ENCODE measurements at regions not wholly inside any gene's neighbourhood (a gene's known extent, or its start where the extent isn't known, plus 50 kb on each side); places are given as distances from the start of the nearest gene placed in this dataset.
"Not testable (repeated sequence)": the region's sequence is repeated elsewhere in the genome, so short reads cannot be mapped to it uniquely, and the experiment has no call there.

DNA sequence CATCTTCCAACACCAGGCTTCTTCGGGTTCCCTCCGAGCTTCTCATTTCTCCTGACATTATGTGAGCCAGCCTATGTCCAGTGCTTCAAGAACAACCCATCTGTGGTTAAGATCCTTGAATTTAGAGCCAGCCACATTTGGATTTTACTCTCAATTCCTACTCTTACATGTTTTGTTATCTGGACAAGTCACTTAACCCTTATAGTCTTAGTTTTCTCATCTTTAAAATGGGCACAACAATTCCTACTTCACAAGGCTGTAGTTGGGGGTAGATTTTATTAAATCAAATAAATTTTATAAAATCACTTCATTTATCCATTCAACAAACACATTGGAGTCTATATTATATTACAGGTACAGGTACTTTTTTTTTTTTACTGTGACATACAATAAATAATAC lies 105.5 kb upstream of the SLC38A2 start:
- intact Hi-C loops (cut with micrococcal nuclease): no loop called here
- no peak overlapping the region for H3K27ac Mint-ChIP-seq

GRCh38 chr12:46477541-46477940 lies 105.0 kb upstream of the SLC38A2 start:
- H3K27me3 Mint-ChIP-seq (ENCODE audit: low read depth): no peaks in the 10 kb centered on the region
- H3K9me3 Mint-ChIP-seq: no peaks in the 10 kb centered on the region
- no peak for DNase-seq (ENCODE audit: low spot score)
- intact Hi-C loops (cut with micrococcal nuclease): no loop called here
- peaks cover 24% of the 10 kb centered on the region for H3K4me1 Mint-ChIP-seq (ENCODE audit: low read depth)
- no peak overlapping the region for H3K27ac Mint-ChIP-seq
- H3K36me3 Mint-ChIP-seq (ENCODE audit: low read depth): peaks cover 44% of the 10 kb centered on the region
- H3K4me3 Mint-ChIP-seq (ENCODE audit: low read depth): no peak overlapping the region

More for the DNA sequence above, 105.5 kb upstream of the SLC38A2 start:
- DNase-seq (ENCODE audit: low spot score): no peak
- Mint-ChIP-seq H3K36me3 (ENCODE audit: low read depth) (peaks cover 44% of the 10 kb centered on the region), H3K27me3 (ENCODE audit: low read depth) (no peaks in the 10 kb centered on the region), H3K9me3 (no peaks in the 10 kb centered on the region), H3K4me1 (ENCODE audit: low read depth) (peaks cover 24% of the 10 kb centered on the region), H3K4me3 (ENCODE audit: low read depth) (no peak overlapping the region)

- Mint-ChIP-seq H3K4me1 (ENCODE audit: low read depth) (peaks cover 34% of the 10 kb centered on the region), H3K27ac (no peak overlapping the region), H3K9me3 (no peaks in the 10 kb centered on the region), H3K4me3 (ENCODE audit: low read depth) (no peak overlapping the region), H3K36me3 (ENCODE audit: low read depth) (peaks cover 34% of the 10 kb centered on the region), H3K27me3 (ENCODE audit: low read depth) (no peaks in the 10 kb centered on the region)
- intact Hi-C loops (cut with micrococcal nuclease): no loop called here
- DNase-seq (ENCODE audit: low spot score): no peak
Observed at GRCh38 chr12:46475972-46476645, 103.5 kb upstream of the SLC38A2 start.

DNA sequence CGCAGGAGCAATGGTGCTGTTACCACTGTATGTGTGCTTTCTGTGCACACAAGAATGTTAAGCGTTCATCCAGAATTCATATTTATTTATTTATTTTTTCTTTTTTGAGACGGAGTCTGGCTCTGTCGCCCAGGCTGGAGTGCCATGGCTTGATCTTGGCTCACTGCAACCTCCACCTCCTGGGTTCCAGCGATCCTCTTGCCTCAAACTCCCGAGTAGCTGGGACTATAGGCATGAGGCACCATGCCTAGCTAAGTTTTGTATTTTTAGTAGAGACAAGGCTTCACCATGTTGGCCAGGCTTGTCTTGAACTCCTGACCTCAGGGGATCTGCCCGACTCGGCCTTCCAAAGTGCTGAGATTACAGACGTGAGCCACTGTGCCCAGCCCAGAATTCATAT lies 101.8 kb upstream of the SLC38A2 start:
- H3K27me3 Mint-ChIP-seq (ENCODE audit: low read depth); H3K9me3 Mint-ChIP-seq; H3K27ac Mint-ChIP-seq; H3K4me3 Mint-ChIP-seq (ENCODE audit: low read depth); DNase-seq (ENCODE audit: low spot score): not testable (repeated sequence)
- Mint-ChIP-seq H3K4me1 (ENCODE audit: low read depth) (peaks cover 45% of the 10 kb centered on the region), H3K36me3 (ENCODE audit: low read depth) (peaks cover 21% of the 10 kb centered on the region)
- intact Hi-C loops (cut with micrococcal nuclease): loop anchor here (5.0 kb wide), 2 partner anchors 188 to 257 kb away; no protein-coding TSS in a partner anchor

DNA sequence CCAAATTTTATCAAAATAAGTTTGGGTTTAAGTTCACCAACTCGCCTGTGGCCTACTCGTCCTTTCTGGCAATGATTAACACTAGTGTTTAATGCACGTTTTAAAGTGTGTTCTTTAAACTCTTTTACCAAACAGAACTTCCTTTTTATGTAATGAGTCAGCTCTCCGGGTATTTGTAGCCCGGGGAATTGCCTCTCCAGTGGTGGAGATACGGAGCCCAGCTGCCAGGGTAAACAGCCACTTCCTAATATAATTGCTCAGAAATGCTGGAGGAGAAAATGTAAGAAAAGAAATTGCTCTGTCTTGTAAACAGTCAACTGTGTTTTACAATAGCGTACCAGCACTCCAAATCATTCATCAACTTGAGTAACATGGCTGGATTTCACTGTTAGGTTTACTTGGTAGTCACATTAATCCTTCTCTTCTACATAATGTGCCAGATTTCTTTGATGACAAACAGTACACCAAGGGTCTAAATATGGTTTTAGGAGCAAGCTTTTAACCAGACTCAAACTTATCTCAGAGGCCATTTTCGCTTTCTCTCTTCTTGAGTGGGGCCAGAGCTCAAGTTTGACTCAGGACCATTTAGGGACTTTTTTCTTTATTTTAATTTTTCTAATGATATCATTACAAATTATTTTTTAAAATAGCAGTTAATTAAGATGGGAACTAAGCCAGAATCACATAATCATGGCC lies 101.2 kb upstream of the SLC38A2 start:
- intact Hi-C loops (cut with micrococcal nuclease): loop anchor here (5.0 kb wide), 2 partner anchors 189 to 256 kb away; no protein-coding TSS in a partner anchor
- H3K27ac Mint-ChIP-seq: peak overlapping the region; percentile 80
- H3K4me3 Mint-ChIP-seq (ENCODE audit: low read depth): peak overlapping the region; percentile 33
- H3K9me3 Mint-ChIP-seq: no peaks in the 10 kb centered on the region
- H3K36me3 Mint-ChIP-seq (ENCODE audit: low read depth): peaks cover 16% of the 10 kb centered on the region
- no peak for DNase-seq (ENCODE audit: low spot score)
- peaks cover 44% of the 10 kb centered on the region for H3K4me1 Mint-ChIP-seq (ENCODE audit: low read depth)
- no peaks in the 10 kb centered on the region for H3K27me3 Mint-ChIP-seq (ENCODE audit: low read depth)

- peak overlapping the region; percentile 80 for H3K27ac Mint-ChIP-seq
- intact Hi-C loops (cut with micrococcal nuclease): loop anchor here (5.0 kb wide), 2 partner anchors 189 to 256 kb away; no protein-coding TSS in a partner anchor
- H3K4me3 Mint-ChIP-seq (ENCODE audit: low read depth): peak overlapping the region; percentile 33
- DNase-seq (ENCODE audit: low spot score): no peak
- H3K36me3 Mint-ChIP-seq (ENCODE audit: low read depth): peaks cover 14% of the 10 kb centered on the region
- no peaks in the 10 kb centered on the region for H3K27me3 Mint-ChIP-seq (ENCODE audit: low read depth)
- no peaks in the 10 kb centered on the region for H3K9me3 Mint-ChIP-seq
- H3K4me1 Mint-ChIP-seq (ENCODE audit: low read depth): peaks cover 42% of the 10 kb centered on the region
Observed at GRCh38 chr12:46472893-46473633, 100.5 kb upstream of the SLC38A2 start.

- intact Hi-C loops (cut with micrococcal nuclease): loop anchor here (5.0 kb wide), 2 partner anchors 190 to 255 kb away; no protein-coding TSS in a partner anchor
- Mint-ChIP-seq H3K4me1 (ENCODE audit: low read depth) (peaks cover 34% of the 10 kb centered on the region), H3K36me3 (ENCODE audit: low read depth) (peaks cover 7% of the 10 kb centered on the region), H3K27me3 (ENCODE audit: low read depth) (no peaks in the 10 kb centered on the region), H3K27ac (no peak overlapping the region), H3K9me3 (no peaks in the 10 kb centered on the region), H3K4me3 (ENCODE audit: low read depth) (no peak overlapping the region)
- no peak for DNase-seq (ENCODE audit: low spot score)
Observed at GRCh38 chr12:46472144-46472705, 99.7 kb upstream of the SLC38A2 start.

DNA sequence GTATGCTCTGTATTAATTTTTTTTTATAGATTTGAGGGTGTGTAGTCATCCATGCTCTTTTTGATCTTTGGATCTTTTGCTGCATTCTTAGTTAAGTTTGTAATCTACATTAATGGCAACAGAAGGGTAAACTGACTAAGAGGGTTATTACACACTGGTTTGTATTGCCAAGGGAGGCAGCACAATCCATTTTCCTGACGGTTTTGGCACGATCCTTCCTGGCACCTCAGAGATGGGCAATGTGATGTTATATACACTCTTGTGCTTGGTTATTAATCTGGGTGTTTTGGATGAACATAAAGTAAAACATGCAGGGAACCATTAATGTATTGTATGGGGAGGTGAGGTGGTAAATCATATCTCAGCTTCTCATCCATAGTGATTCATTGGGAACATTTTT lies 98.8 kb upstream of the SLC38A2 start:
- DNase-seq (ENCODE audit: low spot score): no peak
- H3K27ac Mint-ChIP-seq: no peak overlapping the region
- H3K9me3 Mint-ChIP-seq: no peaks in the 10 kb centered on the region
- peaks cover 34% of the 10 kb centered on the region for H3K4me1 Mint-ChIP-seq (ENCODE audit: low read depth)
- no peak overlapping the region for H3K4me3 Mint-ChIP-seq (ENCODE audit: low read depth)
- intact Hi-C loops (cut with micrococcal nuclease): loop anchor here (5.0 kb wide), 2 partner anchors 191 to 254 kb away; no protein-coding TSS in a partner anchor
- peaks cover 7% of the 10 kb centered on the region for H3K36me3 Mint-ChIP-seq (ENCODE audit: low read depth)
- no peaks in the 10 kb centered on the region for H3K27me3 Mint-ChIP-seq (ENCODE audit: low read depth)

DNA sequence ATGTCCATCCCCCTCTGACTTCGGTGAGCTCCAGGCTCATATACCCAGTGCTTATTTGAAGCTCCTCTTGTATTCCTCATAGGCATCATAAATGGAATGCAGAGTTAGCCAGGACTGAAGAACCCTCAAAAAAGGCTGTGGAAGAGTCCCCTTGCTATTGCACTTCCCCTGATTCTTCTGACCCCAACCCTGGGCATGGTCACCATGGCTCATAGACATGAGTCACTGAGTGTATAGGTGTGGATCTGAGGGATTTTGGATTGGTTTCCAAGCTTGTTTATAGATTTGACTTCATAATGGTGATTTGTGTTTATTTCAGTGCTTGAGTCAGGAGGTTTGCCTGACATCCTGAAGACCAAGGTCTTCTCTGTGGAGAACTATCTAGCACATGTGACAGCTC lies 98.4 kb upstream of the SLC38A2 start:
- peaks cover 32% of the 10 kb centered on the region for H3K4me1 Mint-ChIP-seq (ENCODE audit: low read depth)

GRCh38 chr12:46470036-46470627 lies 97.6 kb upstream of the SLC38A2 start:
- Mint-ChIP-seq H3K36me3 (ENCODE audit: low read depth) (peaks cover 10% of the 10 kb centered on the region), H3K9me3 (peaks cover 4% of the 10 kb centered on the region), H3K4me3 (ENCODE audit: low read depth) (peak overlapping the region; percentile 78), H3K27me3 (ENCODE audit: low read depth) (no peaks in the 10 kb centered on the region), H3K27ac (peak overlapping the region; percentile 89), H3K4me1 (ENCODE audit: low read depth) (peaks cover 32% of the 10 kb centered on the region)
- intact Hi-C loops (cut with micrococcal nuclease): loop anchor here (1.0 to 5.0 kb wide), 3 partner anchors 47 to 253 kb away; no protein-coding TSS in a partner anchor
- DNase-seq (ENCODE audit: low spot score): no peak

More for the DNA sequence above, 98.4 kb upstream of the SLC38A2 start:
- DNase-seq (ENCODE audit: low spot score): no peak
- Mint-ChIP-seq H3K27me3 (ENCODE audit: low read depth) (no peaks in the 10 kb centered on the region), H3K27ac (peak overlapping the region; percentile 6), H3K9me3 (no peaks in the 10 kb centered on the region), H3K4me3 (ENCODE audit: low read depth) (peak overlapping the region; percentile 18), H3K36me3 (ENCODE audit: low read depth) (peaks cover 7% of the 10 kb centered on the region)
- intact Hi-C loops (cut with micrococcal nuclease): loop anchor here (1.0 to 5.0 kb wide), 3 partner anchors 46 to 254 kb away; no protein-coding TSS in a partner anchor

GRCh38 chr12:46468813-46469212 lies 96.2 kb upstream of the SLC38A2 start:
- intact Hi-C loops (cut with micrococcal nuclease): no loop called here
- Mint-ChIP-seq H3K36me3 (ENCODE audit: low read depth) (peaks cover 17% of the 10 kb centered on the region), H3K4me3 (ENCODE audit: low read depth) (no peak overlapping the region), H3K4me1 (ENCODE audit: low read depth) (peaks cover 28% of the 10 kb centered on the region), H3K9me3 (peaks cover 9% of the 10 kb centered on the region), H3K27ac (no peak overlapping the region), H3K27me3 (ENCODE audit: low read depth) (no peaks in the 10 kb centered on the region)
- no peak for DNase-seq (ENCODE audit: low spot score)

DNA sequence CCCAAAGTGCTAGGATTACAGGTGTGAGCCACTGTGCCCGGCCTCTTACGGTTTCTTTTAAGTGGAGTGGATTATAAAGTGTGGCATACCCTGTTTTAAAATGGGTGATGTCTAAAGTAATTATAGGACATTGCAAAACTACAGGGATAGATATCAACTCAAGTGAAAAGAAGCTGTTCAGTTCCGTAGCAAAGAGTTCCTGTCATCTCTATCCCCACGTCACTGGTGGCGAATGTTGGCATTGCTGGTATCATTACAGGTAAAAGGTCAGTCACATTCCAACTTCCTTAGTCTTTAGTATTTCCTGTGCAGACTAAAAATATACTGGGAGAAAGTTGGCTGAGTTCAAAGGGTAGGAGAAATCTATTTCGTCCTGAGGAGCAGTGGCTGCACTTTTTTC lies 95.6 kb upstream of the SLC38A2 start:
- DNase-seq (ENCODE audit: low spot score): no peak
- intact Hi-C loops (cut with micrococcal nuclease): no loop called here

More for the DNA sequence above, 95.6 kb upstream of the SLC38A2 start:
- H3K27ac Mint-ChIP-seq: no peak overlapping the region
- H3K4me3 Mint-ChIP-seq (ENCODE audit: low read depth): no peak overlapping the region
- peaks cover 9% of the 10 kb centered on the region for H3K9me3 Mint-ChIP-seq
- H3K4me1 Mint-ChIP-seq (ENCODE audit: low read depth): peaks cover 24% of the 10 kb centered on the region
- H3K36me3 Mint-ChIP-seq (ENCODE audit: low read depth): peaks cover 14% of the 10 kb centered on the region
- H3K27me3 Mint-ChIP-seq (ENCODE audit: low read depth): no peaks in the 10 kb centered on the region

Data from activated T-helper 2 cell treated with anti-CD3 and anti-CD28 coated beads, Interferon-gamma antibody, Interleukin-2, Interleukin-4, amounts not matched to agents 10 μg/mL and 5 μg/mL and 100 μg/mL, durations not matched to agents 14 hours and 24 hours and 36 hours (primary cell).